K562 (cell line): ENCODE measurements at regions not wholly inside any gene's neighbourhood (a gene's known extent, or its start where the extent isn't known, plus 50 kb on each side); places are given as distances from the start of the nearest gene placed in this dataset.

ENCODE experiments used
- ATF6 ChIP-seq: sonication (generic); formaldehyde crosslinking; IDR thresholded peaks from 2 replicates; pipeline ENCODE4 v1.4.0; 2020; ENCODE audit warnings: mild to moderate bottlenecking, missing genetic modification reagents
- CTCF ChIP-seq, 3 experiments: IDR thresholded peaks in 2 of 3; conservative IDR thresholded peaks in 1 of 3; 2 replicates each; pipeline ENCODE4 v1.5.1; 2011 to 2012; ENCODE audit warnings: low read length in 3 of 3, mild to moderate bottlenecking in 3 of 3, control low read depth in 2 of 3, improper control_type of control experiment in 1 of 3, inconsistent platforms in 1 of 3, low read depth in 1 of 3, mixed read lengths in 1 of 3, moderate library complexity in 1 of 3; ENCODE audit not compliant: insufficient read depth in 2 of 3
- E2F5 ChIP-seq: sonication (generic); formaldehyde crosslinking; IDR thresholded peaks from 2 replicates; pipeline ENCODE4 v1.8.0; 2022; ENCODE audit warnings: mild to moderate bottlenecking, missing genetic modification reagents
- EGR1 ChIP-seq: fragments of 450-650 bp; conservative IDR thresholded peaks from 2 replicates; pipeline ENCODE4 v1.6.1; 2017; ENCODE audit warnings: mild to moderate bottlenecking
- ETV6 ChIP-seq, 3 experiments: fragments of 150-350 bp in 1 of 3; sonication (generic) in 1 of 3; formaldehyde crosslinking in 1 of 3; IDR thresholded peaks; 2 replicates each; pipeline versions ENCODE4 v1.6.1 to v1.8.0; 2014 to 2022; ENCODE audit warnings: borderline replicate concordance in 2 of 3, low read depth in 2 of 3, antibody characterized with exemption in 1 of 3, low read length in 1 of 3, mild to moderate bottlenecking in 1 of 3, missing genetic modification reagents in 1 of 3
- KLF10 ChIP-seq: fragments of 250-450 bp; sonication (Bioruptor Pico); IDR thresholded peaks from 2 replicates; pipeline ENCODE4 v1.6.1; 2021; ENCODE audit warnings: matching md5 sums
- POLR2A ChIP-seq: fragments of 450-650 bp; conservative IDR thresholded peaks from 2 replicates; pipeline ENCODE4 v1.6.1; 2016
- TAF7 ChIP-seq: fragments of 450-650 bp; IDR thresholded peaks from 2 replicates; pipeline ENCODE4 v1.6.1; 2016; ENCODE audit warnings: missing genetic modification characterization, missing compliant biosample characterization
- TCF7L2 ChIP-seq: fragments of 150-350 bp; IDR thresholded peaks from 2 replicates; pipeline ENCODE4 v1.6.1; 2016; ENCODE audit warnings: low read depth, mild to moderate bottlenecking, low read length, moderate library complexity
- YY1 ChIP-seq, 3 experiments: IDR thresholded peaks; 2 replicates each; pipeline ENCODE4 v1.6.1; 2011; ENCODE audit warnings: low read length in 2 of 3, mild to moderate bottlenecking in 2 of 3, moderate library complexity in 2 of 3, borderline replicate concordance in 1 of 3, control low read depth in 1 of 3, low read depth in 1 of 3; ENCODE audit not compliant: insufficient read depth in 3 of 3, insufficient replicate concordance in 2 of 3, control insufficient read depth in 1 of 3, insufficient read length in 1 of 3; ENCODE audit errors: extremely low read depth in 1 of 3
- ZC3H11A ChIP-seq: IDR thresholded peaks from 2 replicates; pipeline ENCODE4 v1.6.1; 2012; ENCODE audit warnings: low read depth, low read length, improper control_type of control experiment
- ZNF398 ChIP-seq: fragments of 250-450 bp; sonication (Bioruptor Pico); IDR thresholded peaks from 2 replicates; pipeline ENCODE4 v1.8.0; 2021; ENCODE audit warnings: moderate library complexity, mild to moderate bottlenecking, inconsistent platforms
- ZNF41 ChIP-seq: fragments of 250-450 bp; sonication (Bioruptor Pico); conservative IDR thresholded peaks from 2 replicates; pipeline ENCODE4 v1.4.0; 2020; ENCODE audit warnings: mild to moderate bottlenecking

GRCh38 chr7:113402005-113402404, 283.7 kb upstream of the SMIM30 start:
- TF ChIP-seq POLR2A: no peak
- TF ChIP-seq YY1 (IDR thresholded peaks at IDR 0.05; ENCODE audit: borderline replicate concordance in 1 of 3, control insufficient read depth in 1 of 3, extremely low read depth in 1 of 3, insufficient read depth in 3 of 3, insufficient read length in 1 of 3, insufficient replicate concordance in 2 of 3, low read depth in 1 of 3, low read length in 2 of 3): no peak
- TF ChIP-seq E2F5: no peak
- no peak for TF ChIP-seq TCF7L2
- no peak for TF ChIP-seq CTCF (IDR thresholded peaks at IDR 0.05 in 2 of 3, conservative IDR thresholded peaks at IDR 0.05 in 1 of 3; ENCODE audit: insufficient read depth in 2 of 3, low read depth in 1 of 3, low read length in 3 of 3)
- TF ChIP-seq ZNF398 (CRISPR knock-in tag): no peak
- TF ChIP-seq ZC3H11A: no peak
- no peak for TF ChIP-seq ATF6 (CRISPR knock-in tag)
- no peak for TF ChIP-seq KLF10 (CRISPR knock-in tag)
- TF ChIP-seq TAF7 (tag): no peak
- TF ChIP-seq EGR1: no peak
- no peak for TF ChIP-seq ZNF41 (CRISPR knock-in tag)
- no peak for TF ChIP-seq ETV6 (IDR thresholded peaks at IDR 0.05; ENCODE audit: borderline replicate concordance in 1 of 2, low read depth in 2 of 2, low read length in 1 of 2)
- no peak for TF ChIP-seq ETV6 (CRISPR knock-in tag; IDR thresholded peaks at IDR 0.05; ENCODE audit: borderline replicate concordance)
